Lung (tissue), 11 donors: ENCODE measurements at regions not wholly inside any gene's neighbourhood (a gene's known extent, or its start where the extent isn't known, plus 50 kb on each side); places are given as distances from the start of the nearest gene placed in this dataset.

Experiments used
- ATAC-seq: fragments of 200-7000 bp; cut with Tn5 transposase; one replicate; pipeline ENCODE4 v1.9.1; 2020; ENCODE audit warnings: moderate number of reproducible peaks; ENCODE audit not compliant: insufficient read depth, low FRiP score
- DNase-seq, 3 donors: peaks; one replicate each; pipeline ENCODE4 v3.0.0-alpha.2; 2013 to 2017
- H3K27ac ChIP-seq, 2 donors: one replicate each; pipeline ENCODE4 v1.5.1; 2013; ENCODE audit warnings: mild to moderate bottlenecking in 2 of 2, moderate library complexity in 2 of 2, control low read depth in 1 of 2, inconsistent platforms in 1 of 2, low read depth in 1 of 2, low read length in 1 of 2
- H3K27me3 ChIP-seq, 3 donors: one replicate each; pipeline ENCODE4 v1.5.1; 2013; ENCODE audit warnings: low read length in 2 of 3; ENCODE audit not compliant: control insufficient read depth in 3 of 3, insufficient read depth in 3 of 3
- H3K36me3 ChIP-seq, 4 donors: one replicate each; pipeline ENCODE4 v1.5.1; 2013; ENCODE audit warnings: low read length in 4 of 4, mild to moderate bottlenecking in 1 of 4, moderate library complexity in 1 of 4; ENCODE audit not compliant: control insufficient read depth in 4 of 4, insufficient read depth in 4 of 4
- H3K4me1 ChIP-seq, 5 donors: one replicate each; pipeline ENCODE4 v1.5.1; 2013; ENCODE audit warnings: low read length in 5 of 5, mild to moderate bottlenecking in 2 of 5, moderate library complexity in 1 of 5; ENCODE audit not compliant: control insufficient read depth in 5 of 5, insufficient read depth in 5 of 5
- H3K4me3 ChIP-seq: one replicate; pipeline ENCODE4 v1.5.1; 2013; ENCODE audit warnings: mild to moderate bottlenecking, control low read depth, moderate library complexity
- H3K9ac ChIP-seq, 2 donors: one replicate each; pipeline ENCODE4 v1.5.1; 2013; ENCODE audit warnings: low read length in 2 of 2, control low read depth in 1 of 2; ENCODE audit not compliant: insufficient read depth in 1 of 2
- H3K9me3 ChIP-seq, 4 donors: one replicate each; pipeline ENCODE4 v1.5.1; 2013; ENCODE audit warnings: low read length in 3 of 4, mild to moderate bottlenecking in 1 of 4, moderate library complexity in 1 of 4; ENCODE audit not compliant: control insufficient read depth in 4 of 4, insufficient read depth in 3 of 4
- CTCF ChIP-seq: IDR thresholded peaks from 2 replicates; pipeline ENCODE4 v1.5.1; 2012; ENCODE audit warnings: mild to moderate bottlenecking; ENCODE audit errors: control extremely low read depth, extremely low read depth
- WGBS, 2 donors: extraction: QIAGEN DNeasy Blood & Tissue Kit; methylation state at CpG; one replicate each; pipeline ENCODE4 v1.1.7; 2013; 5-methylcytosine and 5-hydroxymethylcytosine counted together
- donor health status: control.
- donor health status: control.
- donor health status: Bipolar disorder and iron deficiency.
- donor health status: healthy.
- donor health status: DM: yes; HTN: yes; CAD: no.

GRCh38 chr21:14321042-14321441, 61.9 kb downstream of the HSPA13 start:
- H3K36me3 ChIP-seq = no peaks in the 10 kb centered on the region
- H3K9ac ChIP-seq = no peak overlapping the region
- DNase-seq = no peak
- no peaks in the 10 kb centered on the region for H3K4me1 ChIP-seq
- no peak overlapping the region for H3K27ac ChIP-seq
- WGBS, 2 donors = 81 to 92% methylated on average over 5 of the region's 5 CpGs
- TF ChIP-seq CTCF = no peak
- H3K4me3 ChIP-seq = no peak overlapping the region
- no peaks in the 10 kb centered on the region for H3K27me3 ChIP-seq
- no peak for ATAC-seq
- peaks cover 0 to 4% (median 0%) of the 10 kb centered on the region in 4 donors for H3K9me3 ChIP-seq

GRCh38 chr21:14319805-14320204, 63.1 kb downstream of the HSPA13 start:
- ATAC-seq = no peak
- Histone ChIP-seq H3K9ac (no peak overlapping the region), H3K4me3 (no peak overlapping the region), H3K36me3 (no peaks in the 10 kb centered on the region), H3K27me3 (no peaks in the 10 kb centered on the region), H3K27ac (no peak overlapping the region), H3K4me1 (no peaks in the 10 kb centered on the region), H3K9me3 (peaks cover 0 to 4% (median 0%) of the 10 kb centered on the region in 4 donors)
- no peak for TF ChIP-seq CTCF
- 70 to 78% methylated on average over 1 of the region's 1 CpG for WGBS, 2 donors
- no peak for DNase-seq

GRCh38 chr21:14318578-14318977, 64.4 kb downstream of the HSPA13 start:
- Histone ChIP-seq H3K27ac (no peak overlapping the region), H3K27me3 (no peaks in the 10 kb centered on the region), H3K4me3 (no peak overlapping the region), H3K9ac (no peak overlapping the region), H3K9me3 (peaks cover 0 to 4% (median 0%) of the 10 kb centered on the region in 4 donors), H3K4me1 (no peaks in the 10 kb centered on the region), H3K36me3 (no peaks in the 10 kb centered on the region)
- no peak for TF ChIP-seq CTCF
- ATAC-seq (no peak), DNase-seq (no peak)
- 39 to 43% methylated on average over 2 of the region's 2 CpGs for WGBS, 2 donors

GRCh38 chr21:14317507-14317906, 65.4 kb downstream of the HSPA13 start:
- no peak overlapping the region for H3K4me3 ChIP-seq
- ATAC-seq = no peak
- TF ChIP-seq CTCF = no peak
- H3K27me3 ChIP-seq = no peaks in the 10 kb centered on the region
- no peaks in the 10 kb centered on the region for H3K4me1 ChIP-seq
- H3K9me3 ChIP-seq = peaks cover 0 to 4% (median 0%) of the 10 kb centered on the region in 4 donors
- WGBS, 2 donors = 82 to 88% methylated on average over 4 of the region's 4 CpGs
- no peaks in the 10 kb centered on the region for H3K36me3 ChIP-seq
- no peak for DNase-seq
- H3K9ac ChIP-seq = no peak overlapping the region
- no peak overlapping the region for H3K27ac ChIP-seq
